Activated T-cell treated with anti-CD3 and anti-CD28 coated beads for 24 hours (primary cell): ENCODE measurements at regions not wholly inside any gene's neighbourhood (a gene's known extent, or its start where the extent isn't known, plus 50 kb on each side); places are given as distances from the start of the nearest gene placed in this dataset.

Experiments
- DNase-seq: peaks from one replicate; pipeline ENCODE4 v3.0.0-alpha.2; 2020; ENCODE audit warnings: low read depth

- no peak for DNase-seq
These were observed 51.5 kb upstream of the GPRIN3 start for GRCh38 chr4:89358935-89359638.

GRCh38 chr4:89357787-89358186 is 50.2 kb upstream of the GPRIN3 start:
- DNase-seq = no peak
